ENCODE measurements at regions not wholly inside any gene's neighbourhood (a gene's known extent, or its start where the extent isn't known, plus 50 kb on each side); places are given as distances from the start of the nearest gene placed in this dataset.

DNA sequence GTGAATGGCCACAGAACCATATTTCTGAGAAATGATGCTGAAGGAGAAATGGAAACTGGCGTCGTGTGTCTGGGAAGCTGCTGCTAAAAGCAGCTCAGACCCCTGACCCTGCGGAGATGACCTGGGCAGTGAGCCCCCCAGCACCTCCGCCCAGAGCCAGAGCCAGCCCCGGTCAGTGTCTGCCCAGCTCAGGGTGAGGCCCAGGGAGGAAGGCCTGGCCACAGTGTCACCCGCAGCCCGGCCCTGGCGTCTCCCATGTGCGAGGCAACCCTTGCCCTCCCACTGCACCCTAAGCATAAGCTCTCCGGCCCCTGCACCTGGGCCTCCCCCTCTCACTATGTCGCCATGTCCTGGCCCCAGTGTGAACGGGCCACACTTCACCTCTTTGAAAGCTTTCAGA is 502.8 kb downstream of the EIPR1 start:
- no peak for TF ChIP-seq FOXA1 (IDR thresholded peaks at IDR 0.05)
- Histone ChIP-seq H3K9ac (ENCODE audit: low read depth in 1 of 2, low read length in 2 of 2) (no peak overlapping the region), H3K27me3 (ENCODE audit: control insufficient read depth in 4 of 4, insufficient read depth in 4 of 4, low read length in 3 of 4) (peaks cover 0 to 3% (median 0%) of the 10 kb centered on the region in 4 donors), H3K4me3 (ENCODE audit: low read depth in 1 of 3, low read length in 3 of 3) (no peak overlapping the region), H3K4me1 (ENCODE audit: control insufficient read depth in 4 of 4, insufficient read depth in 4 of 4, low read length in 3 of 4) (no peaks in the 10 kb centered on the region), H3K27ac (ENCODE audit: low read depth in 1 of 2, low read length in 2 of 2) (no peak overlapping the region), H3K36me3 (ENCODE audit: control insufficient read depth in 4 of 4, insufficient read depth in 3 of 4, low read depth in 1 of 4, low read length in 3 of 4) (no peaks in the 10 kb centered on the region), H3K9me3 (ENCODE audit: control insufficient read depth in 4 of 4, low read length in 3 of 4) (no peaks in the 10 kb centered on the region)
- DNase-seq (ENCODE audit: low spot score), result no peak
- 90% methylated on average over 12 of the region's 12 CpGs for WGBS

DNA sequence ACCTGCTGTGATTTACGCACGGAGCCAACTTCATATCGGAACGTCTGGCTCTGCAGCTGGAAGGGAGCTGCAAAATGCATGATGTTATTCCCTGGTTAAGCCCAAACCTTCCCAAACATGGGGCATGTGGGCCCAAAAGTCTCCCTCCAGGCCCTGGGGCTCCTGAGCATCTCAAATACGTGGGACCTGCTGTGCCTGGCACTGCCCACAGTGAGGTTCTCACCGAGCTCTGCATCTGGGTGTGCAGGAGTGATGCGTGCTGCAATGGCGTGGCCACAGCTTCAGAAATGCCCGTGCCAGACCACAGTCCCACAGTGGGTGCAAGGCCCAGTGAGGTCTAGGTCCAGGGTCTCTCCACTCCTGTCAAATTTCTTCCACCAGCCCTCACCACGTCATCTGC is 503.3 kb downstream of the EIPR1 start:
- no peaks in the 10 kb centered on the region for H3K9me3 ChIP-seq (ENCODE audit: control insufficient read depth in 4 of 4, low read length in 3 of 4)
- no peak overlapping the region for H3K4me3 ChIP-seq (ENCODE audit: low read depth in 1 of 3, low read length in 3 of 3)
- no peaks in the 10 kb centered on the region for H3K4me1 ChIP-seq (ENCODE audit: control insufficient read depth in 4 of 4, insufficient read depth in 4 of 4, low read length in 3 of 4)
- H3K36me3 ChIP-seq (ENCODE audit: control insufficient read depth in 4 of 4, insufficient read depth in 3 of 4, low read depth in 1 of 4, low read length in 3 of 4), result no peaks in the 10 kb centered on the region
- H3K9ac ChIP-seq (ENCODE audit: low read depth in 1 of 2, low read length in 2 of 2), result no peak overlapping the region
- DNase-seq (ENCODE audit: low spot score), result no peak
- peaks cover 0 to 3% (median 0%) of the 10 kb centered on the region in 4 donors for H3K27me3 ChIP-seq (ENCODE audit: control insufficient read depth in 4 of 4, insufficient read depth in 4 of 4, low read length in 3 of 4)
- TF ChIP-seq GABPA (IDR thresholded peaks at IDR 0.05 in 1 of 2, conservative IDR thresholded peaks at IDR 0.05 in 1 of 2) (no peak), HNF4G (IDR thresholded peaks at IDR 0.05) (no peak), FOXA1 (IDR thresholded peaks at IDR 0.05) (no peak), NR2F2 (IDR thresholded peaks at IDR 0.05) (no peak)
- no peak overlapping the region for H3K27ac ChIP-seq (ENCODE audit: low read depth in 1 of 2, low read length in 2 of 2)
- WGBS, result 90% methylated on average over 10 of the region's 10 CpGs

DNA sequence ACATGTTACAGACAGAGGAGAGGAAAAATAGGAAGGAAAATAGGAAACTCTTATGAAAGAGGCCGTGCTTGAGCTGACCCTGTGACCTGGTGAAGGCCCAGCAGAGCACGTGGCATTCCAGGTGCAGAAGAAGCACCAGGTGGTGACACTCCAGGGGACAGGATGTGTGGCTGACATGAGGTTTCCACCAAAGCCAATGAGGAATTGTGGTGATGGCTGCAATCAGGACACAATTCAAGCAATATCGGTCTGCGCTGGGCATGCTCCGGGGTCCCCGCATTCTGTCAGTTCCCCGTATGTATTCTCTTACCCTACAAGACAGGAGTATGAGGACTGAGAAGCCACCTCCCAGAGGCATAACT is 504.2 kb downstream of the EIPR1 start:
- H3K9ac ChIP-seq (ENCODE audit: low read depth in 1 of 2, low read length in 2 of 2), result no peak overlapping the region
- H3K4me1 ChIP-seq (ENCODE audit: control insufficient read depth in 4 of 4, insufficient read depth in 4 of 4, low read length in 3 of 4), result no peaks in the 10 kb centered on the region
- peaks cover 0 to 3% (median 0%) of the 10 kb centered on the region in 4 donors for H3K27me3 ChIP-seq (ENCODE audit: control insufficient read depth in 4 of 4, insufficient read depth in 4 of 4, low read length in 3 of 4)
- H3K27ac ChIP-seq (ENCODE audit: low read depth in 1 of 2, low read length in 2 of 2), result no peak overlapping the region
- TF ChIP-seq, protein P1, sequence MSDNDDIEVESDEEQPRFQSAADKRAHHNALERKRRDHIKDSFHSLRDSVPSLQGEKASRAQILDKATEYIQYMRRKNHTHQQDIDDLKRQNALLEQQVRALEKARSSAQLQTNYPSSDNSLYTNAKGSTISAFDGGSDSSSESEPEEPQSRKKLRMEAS (IDR thresholded peaks at IDR 0.05), result no peak
- TF ChIP-seq NR2F2 (IDR thresholded peaks at IDR 0.05) (no peak), YY1 (IDR thresholded peaks at IDR 0.05) (no peak)
- no peaks in the 10 kb centered on the region for H3K36me3 ChIP-seq (ENCODE audit: control insufficient read depth in 4 of 4, insufficient read depth in 3 of 4, low read depth in 1 of 4, low read length in 3 of 4)
- no peaks in the 10 kb centered on the region for H3K9me3 ChIP-seq (ENCODE audit: control insufficient read depth in 4 of 4, low read length in 3 of 4)
- H3K4me3 ChIP-seq (ENCODE audit: low read depth in 1 of 3, low read length in 3 of 3), result no peak overlapping the region
- no peak for DNase-seq (ENCODE audit: low spot score)
- 76% methylated on average over 7 of the region's 7 CpGs for WGBS

DNA sequence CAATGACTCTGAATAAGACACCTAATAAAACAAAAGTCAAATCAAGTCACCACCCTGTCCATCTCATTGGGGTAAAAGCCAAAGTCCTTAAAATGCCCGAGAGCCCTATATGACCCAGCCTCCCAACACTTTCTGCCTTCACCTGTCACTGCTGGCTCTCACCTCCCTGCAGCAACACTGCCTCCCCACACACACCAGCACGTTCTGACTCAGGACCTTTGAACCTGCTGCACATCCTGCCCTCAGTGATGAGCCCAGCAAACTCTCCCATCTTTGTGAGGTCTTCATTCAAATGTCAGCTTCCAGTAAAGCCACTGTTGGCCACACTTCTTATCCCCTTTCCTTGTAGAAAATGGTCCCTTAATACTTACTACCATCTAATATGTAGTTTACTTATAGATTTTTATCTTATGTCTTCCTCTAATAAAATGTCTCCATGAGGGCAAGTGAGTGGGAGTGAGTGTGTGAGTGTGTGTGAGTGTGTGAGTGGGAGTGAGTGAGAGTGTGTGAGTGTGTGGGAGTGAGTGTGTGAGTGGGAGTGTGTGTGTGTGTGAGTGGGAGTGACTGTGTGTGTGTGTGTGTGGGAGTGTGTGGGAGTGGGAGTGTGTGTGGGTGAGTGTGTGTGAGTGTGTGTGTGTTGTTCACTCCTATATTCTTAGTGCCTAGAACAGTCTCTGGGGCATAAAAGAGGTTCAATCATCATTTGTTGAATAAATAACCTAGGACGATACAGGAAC is 504.7 kb downstream of the EIPR1 start:
- TF ChIP-seq GABPA (IDR thresholded peaks at IDR 0.05 in 1 of 2, conservative IDR thresholded peaks at IDR 0.05 in 1 of 2) (no peak), JUND (IDR thresholded peaks at IDR 0.05) (no peak), SP1 (IDR thresholded peaks at IDR 0.05) (no peak), EGR1 (IDR thresholded peaks at IDR 0.05; ENCODE audit: low read depth in 2 of 2) (no peak), RAD21 (IDR thresholded peaks at IDR 0.05) (no peak), TAF1 (conservative IDR thresholded peaks at IDR 0.05) (no peak), HNF4A (conservative IDR thresholded peaks at IDR 0.05) (no peak), FOXA2 (IDR thresholded peaks at IDR 0.05) (no peak), FOXA1 (IDR thresholded peaks at IDR 0.05) (no peak), HNF4G (IDR thresholded peaks at IDR 0.05) (no peak), RXRA (IDR thresholded peaks at IDR 0.05) (no peak), YY1 (IDR thresholded peaks at IDR 0.05) (no peak)
- TF ChIP-seq, protein P2, sequence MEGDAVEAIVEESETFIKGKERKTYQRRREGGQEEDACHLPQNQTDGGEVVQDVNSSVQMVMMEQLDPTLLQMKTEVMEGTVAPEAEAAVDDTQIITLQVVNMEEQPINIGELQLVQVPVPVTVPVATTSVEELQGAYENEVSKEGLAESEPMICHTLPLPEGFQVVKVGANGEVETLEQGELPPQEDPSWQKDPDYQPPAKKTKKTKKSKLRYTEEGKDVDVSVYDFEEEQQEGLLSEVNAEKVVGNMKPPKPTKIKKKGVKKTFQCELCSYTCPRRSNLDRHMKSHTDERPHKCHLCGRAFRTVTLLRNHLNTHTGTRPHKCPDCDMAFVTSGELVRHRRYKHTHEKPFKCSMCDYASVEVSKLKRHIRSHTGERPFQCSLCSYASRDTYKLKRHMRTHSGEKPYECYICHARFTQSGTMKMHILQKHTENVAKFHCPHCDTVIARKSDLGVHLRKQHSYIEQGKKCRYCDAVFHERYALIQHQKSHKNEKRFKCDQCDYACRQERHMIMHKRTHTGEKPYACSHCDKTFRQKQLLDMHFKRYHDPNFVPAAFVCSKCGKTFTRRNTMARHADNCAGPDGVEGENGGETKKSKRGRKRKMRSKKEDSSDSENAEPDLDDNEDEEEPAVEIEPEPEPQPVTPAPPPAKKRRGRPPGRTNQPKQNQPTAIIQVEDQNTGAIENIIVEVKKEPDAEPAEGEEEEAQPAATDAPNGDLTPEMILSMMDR (IDR thresholded peaks at IDR 0.05; ENCODE audit: low read depth, low read length, missing input control), result no peak
- TF ChIP-seq, protein P3, sequence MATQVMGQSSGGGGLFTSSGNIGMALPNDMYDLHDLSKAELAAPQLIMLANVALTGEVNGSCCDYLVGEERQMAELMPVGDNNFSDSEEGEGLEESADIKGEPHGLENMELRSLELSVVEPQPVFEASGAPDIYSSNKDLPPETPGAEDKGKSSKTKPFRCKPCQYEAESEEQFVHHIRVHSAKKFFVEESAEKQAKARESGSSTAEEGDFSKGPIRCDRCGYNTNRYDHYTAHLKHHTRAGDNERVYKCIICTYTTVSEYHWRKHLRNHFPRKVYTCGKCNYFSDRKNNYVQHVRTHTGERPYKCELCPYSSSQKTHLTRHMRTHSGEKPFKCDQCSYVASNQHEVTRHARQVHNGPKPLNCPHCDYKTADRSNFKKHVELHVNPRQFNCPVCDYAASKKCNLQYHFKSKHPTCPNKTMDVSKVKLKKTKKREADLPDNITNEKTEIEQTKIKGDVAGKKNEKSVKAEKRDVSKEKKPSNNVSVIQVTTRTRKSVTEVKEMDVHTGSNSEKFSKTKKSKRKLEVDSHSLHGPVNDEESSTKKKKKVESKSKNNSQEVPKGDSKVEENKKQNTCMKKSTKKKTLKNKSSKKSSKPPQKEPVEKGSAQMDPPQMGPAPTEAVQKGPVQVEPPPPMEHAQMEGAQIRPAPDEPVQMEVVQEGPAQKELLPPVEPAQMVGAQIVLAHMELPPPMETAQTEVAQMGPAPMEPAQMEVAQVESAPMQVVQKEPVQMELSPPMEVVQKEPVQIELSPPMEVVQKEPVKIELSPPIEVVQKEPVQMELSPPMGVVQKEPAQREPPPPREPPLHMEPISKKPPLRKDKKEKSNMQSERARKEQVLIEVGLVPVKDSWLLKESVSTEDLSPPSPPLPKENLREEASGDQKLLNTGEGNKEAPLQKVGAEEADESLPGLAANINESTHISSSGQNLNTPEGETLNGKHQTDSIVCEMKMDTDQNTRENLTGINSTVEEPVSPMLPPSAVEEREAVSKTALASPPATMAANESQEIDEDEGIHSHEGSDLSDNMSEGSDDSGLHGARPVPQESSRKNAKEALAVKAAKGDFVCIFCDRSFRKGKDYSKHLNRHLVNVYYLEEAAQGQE (IDR thresholded peaks at IDR 0.05), result no peak
- TF ChIP-seq, protein P4, sequence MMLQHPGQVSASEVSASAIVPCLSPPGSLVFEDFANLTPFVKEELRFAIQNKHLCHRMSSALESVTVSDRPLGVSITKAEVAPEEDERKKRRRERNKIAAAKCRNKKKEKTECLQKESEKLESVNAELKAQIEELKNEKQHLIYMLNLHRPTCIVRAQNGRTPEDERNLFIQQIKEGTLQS (IDR thresholded peaks at IDR 0.05), result no peak
- TF ChIP-seq, protein P1 (IDR thresholded peaks at IDR 0.05), result no peak
- 68% methylated on average over 3 of the region's 3 CpGs for WGBS
- H3K9me3 ChIP-seq (ENCODE audit: control insufficient read depth in 4 of 4, low read length in 3 of 4), result no peaks in the 10 kb centered on the region
- no peak overlapping the region for H3K4me3 ChIP-seq (ENCODE audit: low read depth in 1 of 3, low read length in 3 of 3)
- H3K36me3 ChIP-seq (ENCODE audit: control insufficient read depth in 4 of 4, insufficient read depth in 3 of 4, low read depth in 1 of 4, low read length in 3 of 4), result no peaks in the 10 kb centered on the region
- H3K27me3 ChIP-seq (ENCODE audit: control insufficient read depth in 4 of 4, insufficient read depth in 4 of 4, low read length in 3 of 4), result peaks cover 0 to 3% (median 0%) of the 10 kb centered on the region in 4 donors
- no peak overlapping the region for H3K27ac ChIP-seq (ENCODE audit: low read depth in 1 of 2, low read length in 2 of 2)
- no peak overlapping the region for H3K9ac ChIP-seq (ENCODE audit: low read depth in 1 of 2, low read length in 2 of 2)
- H3K4me1 ChIP-seq (ENCODE audit: control insufficient read depth in 4 of 4, insufficient read depth in 4 of 4, low read length in 3 of 4), result no peaks in the 10 kb centered on the region
- no peak for DNase-seq (ENCODE audit: low spot score)

Measured in liver (tissue), 8 donors.